SK-N-SH treated with all-trans-retinoic acid at 6 μM for 48 hours (cell line): ENCODE measurements at regions not wholly inside any gene's neighbourhood (a gene's known extent, or its start where the extent isn't known, plus 50 kb on each side); places are given as distances from the start of the nearest gene placed in this dataset.

Experiments
- ATAC-seq: fragments of 200-7000 bp; cut with Tn5 transposase; 3 replicates; pipeline ENCODE4 v1.9.1; 2020; ENCODE audit warnings: mild to moderate bottlenecking, moderate library complexity
- ARNTL ChIP-seq: fragments of 450-650 bp; formaldehyde crosslinking; IDR thresholded peaks from 2 replicates; pipeline ENCODE4 v1.5.0; 2020; ENCODE audit warnings: low read depth, mild to moderate bottlenecking, moderate library complexity, borderline replicate concordance
- BACH2 ChIP-seq: fragments of 250-450 bp; sonication (Bioruptor Pico); IDR thresholded peaks from 2 replicates; pipeline ENCODE4 v1.9.0; 2021; ENCODE audit warnings: mild to moderate bottlenecking, borderline replicate concordance
- CSDC2 ChIP-seq: fragments of 250-450 bp; sonication (Bioruptor Pico); IDR thresholded peaks from 2 replicates; pipeline ENCODE4 v1.5.0; 2020; ENCODE audit warnings: mild to moderate bottlenecking, moderate library complexity
- GLIS3 ChIP-seq: fragments of 250-450 bp; sonication (Bioruptor Pico); IDR thresholded peaks from 2 replicates; pipeline ENCODE4 v1.5.0; 2020; ENCODE audit warnings: mild to moderate bottlenecking, moderate library complexity
- ISL1 ChIP-seq: fragments of 250-450 bp; sonication (Bioruptor Pico); IDR thresholded peaks from 2 replicates; pipeline ENCODE4 v2.1.2; 2022; ENCODE audit warnings: mild to moderate bottlenecking, moderate library complexity
- OSR1 ChIP-seq: fragments of 250-450 bp; sonication (Bioruptor Pico); IDR thresholded peaks from 2 replicates; pipeline ENCODE4 v1.8.0; 2022; ENCODE audit warnings: moderate library complexity, mild to moderate bottlenecking, inconsistent platforms
- PPARA ChIP-seq: fragments of 250-450 bp; sonication (Bioruptor Pico); IDR thresholded peaks from 2 replicates; pipeline ENCODE4 v1.5.0; 2020; ENCODE audit warnings: mild to moderate bottlenecking, borderline replicate concordance
- RARB ChIP-seq: fragments of 250-450 bp; sonication (Bioruptor Pico); IDR thresholded peaks from 2 replicates; pipeline ENCODE4 v1.8.0; 2021; ENCODE audit warnings: mild to moderate bottlenecking, moderate library complexity
- SNAI2 ChIP-seq: fragments of 250-450 bp; sonication (Bioruptor Pico); IDR thresholded peaks from 2 replicates; pipeline ENCODE4 v1.5.0; 2020; ENCODE audit warnings: mild to moderate bottlenecking, moderate library complexity
- TOX ChIP-seq: fragments of 250-450 bp; sonication (Bioruptor Pico); IDR thresholded peaks from 2 replicates; pipeline ENCODE4 v1.8.0; 2021; ENCODE audit warnings: mild to moderate bottlenecking, moderate library complexity, borderline replicate concordance
- ZC3H10 ChIP-seq: fragments of 250-450 bp; sonication (Bioruptor Pico); IDR thresholded peaks from 2 replicates; pipeline ENCODE4 v1.5.1; 2021; ENCODE audit warnings: mild to moderate bottlenecking, moderate library complexity
- ZFP3 ChIP-seq: fragments of 250-450 bp; sonication (Bioruptor Pico); IDR thresholded peaks from 2 replicates; pipeline ENCODE4 v1.5.0; 2020; ENCODE audit warnings: mild to moderate bottlenecking, moderate library complexity
- ZFP30 ChIP-seq: fragments of 450-650 bp; formaldehyde crosslinking; IDR thresholded peaks from 2 replicates; pipeline ENCODE4 v1.5.0; 2022; ENCODE audit warnings: mild to moderate bottlenecking, moderate library complexity
- ZNF70 ChIP-seq: fragments of 450-650 bp; formaldehyde crosslinking; IDR thresholded peaks from 2 replicates; pipeline ENCODE4 v1.5.0; 2020; ENCODE audit warnings: mild to moderate bottlenecking, moderate library complexity
- ZNF8 ChIP-seq: fragments of 450-650 bp; formaldehyde crosslinking; IDR thresholded peaks from 2 replicates; pipeline ENCODE4 v1.5.0; 2020; ENCODE audit warnings: mild to moderate bottlenecking, moderate library complexity
- TF ChIP-seq, protein P1 (sequence below): fragments of 250-450 bp; sonication (Bioruptor Pico); IDR thresholded peaks from 2 replicates; pipeline ENCODE4 v1.5.1; 2020; ENCODE audit warnings: low read depth, mild to moderate bottlenecking, moderate library complexity
- TF ChIP-seq, protein P2 (sequence below): fragments of 250-450 bp; sonication (Bioruptor Pico); IDR thresholded peaks from 2 replicates; pipeline ENCODE4 v1.5.0; 2020; ENCODE audit warnings: mild to moderate bottlenecking, moderate library complexity
- TF ChIP-seq, protein P3 (sequence below): fragments of 250-450 bp; sonication (Bioruptor Pico); IDR thresholded peaks from 2 replicates; pipeline ENCODE4 v1.8.0; 2021; ENCODE audit warnings: low read depth, mild to moderate bottlenecking, moderate library complexity, borderline replicate concordance
- TF ChIP-seq, protein P4 (sequence below): fragments of 250-450 bp; sonication (Bioruptor Pico); IDR thresholded peaks from 2 replicates; pipeline ENCODE4 v1.5.1; 2021; ENCODE audit warnings: mild to moderate bottlenecking, moderate library complexity
- TF ChIP-seq, protein P5 (sequence below): fragments of 250-450 bp; sonication (Bioruptor Pico); IDR thresholded peaks from 2 replicates; pipeline ENCODE4 v1.8.0; 2020; ENCODE audit warnings: mild to moderate bottlenecking, moderate library complexity, borderline replicate concordance

DNA sequence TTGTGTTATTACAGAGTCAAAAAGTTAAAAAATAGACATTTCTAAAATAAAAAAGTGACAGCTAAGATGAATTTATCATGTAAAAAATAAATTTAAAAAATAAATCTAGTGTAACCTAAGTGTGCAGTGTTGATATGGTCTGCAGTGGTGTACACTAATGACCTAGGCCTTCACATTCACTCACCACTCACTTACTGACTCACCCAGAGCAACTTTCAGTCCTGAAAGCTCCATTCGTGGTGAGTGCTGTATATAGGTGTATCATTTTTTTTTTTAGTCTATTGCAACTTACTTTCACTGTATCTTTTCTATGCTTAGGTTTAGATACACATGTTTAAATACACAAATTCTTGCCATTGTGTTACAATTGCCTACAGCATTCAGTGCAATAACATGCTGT is 459.4 kb upstream of the ROBO1 start:
- TF ChIP-seq CSDC2 (CRISPR knock-in tag), result no peak
- no peak for TF ChIP-seq ZNF8 (CRISPR knock-in tag)
- no peak for TF ChIP-seq SNAI2
- no peak for TF ChIP-seq OSR1 (CRISPR knock-in tag)
- no peak for TF ChIP-seq BACH2
- no peak for TF ChIP-seq ZFP3 (CRISPR knock-in tag)
- TF ChIP-seq, protein P1, sequence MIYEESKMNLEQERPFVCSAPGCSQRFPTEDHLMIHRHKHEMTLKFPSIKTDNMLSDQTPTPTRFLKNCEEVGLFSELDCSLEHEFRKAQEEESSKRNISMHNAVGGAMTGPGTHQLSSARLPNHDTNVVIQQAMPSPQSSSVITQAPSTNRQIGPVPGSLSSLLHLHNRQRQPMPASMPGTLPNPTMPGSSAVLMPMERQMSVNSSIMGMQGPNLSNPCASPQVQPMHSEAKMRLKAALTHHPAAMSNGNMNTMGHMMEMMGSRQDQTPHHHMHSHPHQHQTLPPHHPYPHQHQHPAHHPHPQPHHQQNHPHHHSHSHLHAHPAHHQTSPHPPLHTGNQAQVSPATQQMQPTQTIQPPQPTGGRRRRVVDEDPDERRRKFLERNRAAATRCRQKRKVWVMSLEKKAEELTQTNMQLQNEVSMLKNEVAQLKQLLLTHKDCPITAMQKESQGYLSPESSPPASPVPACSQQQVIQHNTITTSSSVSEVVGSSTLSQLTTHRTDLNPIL (CRISPR knock-in tag), result no peak
- TF ChIP-seq, protein P2, sequence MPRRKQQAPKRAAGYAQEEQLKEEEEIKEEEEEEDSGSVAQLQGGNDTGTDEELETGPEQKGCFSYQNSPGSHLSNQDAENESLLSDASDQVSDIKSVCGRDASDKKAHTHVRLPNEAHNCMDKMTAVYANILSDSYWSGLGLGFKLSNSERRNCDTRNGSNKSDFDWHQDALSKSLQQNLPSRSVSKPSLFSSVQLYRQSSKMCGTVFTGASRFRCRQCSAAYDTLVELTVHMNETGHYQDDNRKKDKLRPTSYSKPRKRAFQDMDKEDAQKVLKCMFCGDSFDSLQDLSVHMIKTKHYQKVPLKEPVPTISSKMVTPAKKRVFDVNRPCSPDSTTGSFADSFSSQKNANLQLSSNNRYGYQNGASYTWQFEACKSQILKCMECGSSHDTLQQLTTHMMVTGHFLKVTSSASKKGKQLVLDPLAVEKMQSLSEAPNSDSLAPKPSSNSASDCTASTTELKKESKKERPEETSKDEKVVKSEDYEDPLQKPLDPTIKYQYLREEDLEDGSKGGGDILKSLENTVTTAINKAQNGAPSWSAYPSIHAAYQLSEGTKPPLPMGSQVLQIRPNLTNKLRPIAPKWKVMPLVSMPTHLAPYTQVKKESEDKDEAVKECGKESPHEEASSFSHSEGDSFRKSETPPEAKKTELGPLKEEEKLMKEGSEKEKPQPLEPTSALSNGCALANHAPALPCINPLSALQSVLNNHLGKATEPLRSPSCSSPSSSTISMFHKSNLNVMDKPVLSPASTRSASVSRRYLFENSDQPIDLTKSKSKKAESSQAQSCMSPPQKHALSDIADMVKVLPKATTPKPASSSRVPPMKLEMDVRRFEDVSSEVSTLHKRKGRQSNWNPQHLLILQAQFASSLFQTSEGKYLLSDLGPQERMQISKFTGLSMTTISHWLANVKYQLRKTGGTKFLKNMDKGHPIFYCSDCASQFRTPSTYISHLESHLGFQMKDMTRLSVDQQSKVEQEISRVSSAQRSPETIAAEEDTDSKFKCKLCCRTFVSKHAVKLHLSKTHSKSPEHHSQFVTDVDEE (CRISPR knock-in tag), result no peak
- TF ChIP-seq ZFP30 (CRISPR knock-in tag), result no peak
- no peak for TF ChIP-seq ISL1 (CRISPR knock-in tag)
- TF ChIP-seq, protein P3, sequence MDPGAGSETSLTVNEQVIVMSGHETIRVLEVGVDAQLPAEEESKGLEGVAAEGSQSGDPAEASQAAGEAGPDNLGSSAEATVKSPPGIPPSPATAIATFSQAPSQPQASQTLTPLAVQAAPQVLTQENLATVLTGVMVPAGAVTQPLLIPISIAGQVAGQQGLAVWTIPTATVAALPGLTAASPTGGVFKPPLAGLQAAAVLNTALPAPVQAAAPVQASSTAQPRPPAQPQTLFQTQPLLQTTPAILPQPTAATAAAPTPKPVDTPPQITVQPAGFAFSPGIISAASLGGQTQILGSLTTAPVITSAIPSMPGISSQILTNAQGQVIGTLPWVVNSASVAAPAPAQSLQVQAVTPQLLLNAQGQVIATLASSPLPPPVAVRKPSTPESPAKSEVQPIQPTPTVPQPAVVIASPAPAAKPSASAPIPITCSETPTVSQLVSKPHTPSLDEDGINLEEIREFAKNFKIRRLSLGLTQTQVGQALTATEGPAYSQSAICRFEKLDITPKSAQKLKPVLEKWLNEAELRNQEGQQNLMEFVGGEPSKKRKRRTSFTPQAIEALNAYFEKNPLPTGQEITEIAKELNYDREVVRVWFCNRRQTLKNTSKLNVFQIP, result no peak
- TF ChIP-seq GLIS3 (CRISPR knock-in tag), result no peak
- TF ChIP-seq, protein P4, sequence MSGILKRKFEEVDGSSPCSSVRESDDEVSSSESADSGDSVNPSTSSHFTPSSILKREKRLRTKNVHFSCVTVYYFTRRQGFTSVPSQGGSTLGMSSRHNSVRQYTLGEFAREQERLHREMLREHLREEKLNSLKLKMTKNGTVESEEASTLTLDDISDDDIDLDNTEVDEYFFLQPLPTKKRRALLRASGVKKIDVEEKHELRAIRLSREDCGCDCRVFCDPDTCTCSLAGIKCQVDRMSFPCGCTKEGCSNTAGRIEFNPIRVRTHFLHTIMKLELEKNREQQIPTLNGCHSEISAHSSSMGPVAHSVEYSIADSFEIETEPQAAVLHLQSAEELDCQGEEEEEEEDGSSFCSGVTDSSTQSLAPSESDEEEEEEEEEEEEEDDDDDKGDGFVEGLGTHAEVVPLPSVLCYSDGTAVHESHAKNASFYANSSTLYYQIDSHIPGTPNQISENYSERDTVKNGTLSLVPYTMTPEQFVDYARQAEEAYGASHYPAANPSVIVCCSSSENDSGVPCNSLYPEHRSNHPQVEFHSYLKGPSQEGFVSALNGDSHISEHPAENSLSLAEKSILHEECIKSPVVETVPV (CRISPR knock-in tag), result no peak
- TF ChIP-seq ZNF70, result no peak
- no peak for TF ChIP-seq TOX (CRISPR knock-in tag)
- TF ChIP-seq ARNTL (CRISPR knock-in tag), result no peak
- TF ChIP-seq PPARA, result no peak
- TF ChIP-seq, protein P5, sequence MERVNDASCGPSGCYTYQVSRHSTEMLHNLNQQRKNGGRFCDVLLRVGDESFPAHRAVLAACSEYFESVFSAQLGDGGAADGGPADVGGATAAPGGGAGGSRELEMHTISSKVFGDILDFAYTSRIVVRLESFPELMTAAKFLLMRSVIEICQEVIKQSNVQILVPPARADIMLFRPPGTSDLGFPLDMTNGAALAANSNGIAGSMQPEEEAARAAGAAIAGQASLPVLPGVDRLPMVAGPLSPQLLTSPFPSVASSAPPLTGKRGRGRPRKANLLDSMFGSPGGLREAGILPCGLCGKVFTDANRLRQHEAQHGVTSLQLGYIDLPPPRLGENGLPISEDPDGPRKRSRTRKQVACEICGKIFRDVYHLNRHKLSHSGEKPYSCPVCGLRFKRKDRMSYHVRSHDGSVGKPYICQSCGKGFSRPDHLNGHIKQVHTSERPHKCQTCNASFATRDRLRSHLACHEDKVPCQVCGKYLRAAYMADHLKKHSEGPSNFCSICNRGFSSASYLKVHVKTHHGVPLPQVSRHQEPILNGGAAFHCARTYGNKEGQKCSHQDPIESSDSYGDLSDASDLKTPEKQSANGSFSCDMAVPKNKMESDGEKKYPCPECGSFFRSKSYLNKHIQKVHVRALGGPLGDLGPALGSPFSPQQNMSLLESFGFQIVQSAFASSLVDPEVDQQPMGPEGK, result no peak
- TF ChIP-seq RARB, result no peak
- TF ChIP-seq, all 23 proteins: peak for 0
- no peak for ATAC-seq

DNA sequence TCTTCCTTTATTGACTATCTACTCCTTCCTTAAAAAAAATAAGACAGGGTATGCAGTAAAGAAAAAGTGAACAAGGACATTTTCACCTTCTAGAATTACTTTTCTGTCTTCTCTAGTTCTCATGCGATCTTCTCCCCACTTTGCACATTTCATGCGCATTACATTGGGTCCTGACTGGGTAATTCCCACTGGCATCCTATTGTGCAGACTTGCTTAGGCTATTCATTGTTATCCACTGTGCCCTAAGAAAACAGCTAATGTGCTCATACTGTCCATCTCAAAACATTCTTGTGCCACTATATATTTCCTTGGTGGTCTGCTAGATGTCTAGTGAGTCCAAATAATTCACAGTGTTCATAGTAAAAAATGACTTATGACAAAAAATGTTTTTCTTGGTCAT is 447.4 kb upstream of the ROBO1 start:
- ATAC-seq, result no peak
- TF ChIP-seq ZC3H10 (CRISPR knock-in tag), result no peak
- TF ChIP-seq, protein P3, result no peak
- TF ChIP-seq TOX (CRISPR knock-in tag), result no peak
- TF ChIP-seq ZFP3 (CRISPR knock-in tag), result no peak
- TF ChIP-seq CSDC2 (CRISPR knock-in tag), result no peak
- no peak for TF ChIP-seq ZFP30 (CRISPR knock-in tag)
- TF ChIP-seq, protein P4 (CRISPR knock-in tag), result no peak
- TF ChIP-seq, protein P2 (CRISPR knock-in tag), result no peak
- no peak for TF ChIP-seq PPARA
